CD4-positive, alpha-beta T cell treated with Interleukin-10 for 1 hour (primary cell): ENCODE measurements at regions not wholly inside any gene's neighbourhood (a gene's known extent, or its start where the extent isn't known, plus 50 kb on each side); places are given as distances from the start of the nearest gene placed in this dataset.
"Not testable (repeated sequence)": the region's sequence is repeated elsewhere in the genome, so short reads cannot be mapped to it uniquely, and the experiment has no call there.

Experiments used
- DNase-seq: peaks from one replicate; pipeline ENCODE4 v3.0.0-alpha.2; 2020

DNA sequence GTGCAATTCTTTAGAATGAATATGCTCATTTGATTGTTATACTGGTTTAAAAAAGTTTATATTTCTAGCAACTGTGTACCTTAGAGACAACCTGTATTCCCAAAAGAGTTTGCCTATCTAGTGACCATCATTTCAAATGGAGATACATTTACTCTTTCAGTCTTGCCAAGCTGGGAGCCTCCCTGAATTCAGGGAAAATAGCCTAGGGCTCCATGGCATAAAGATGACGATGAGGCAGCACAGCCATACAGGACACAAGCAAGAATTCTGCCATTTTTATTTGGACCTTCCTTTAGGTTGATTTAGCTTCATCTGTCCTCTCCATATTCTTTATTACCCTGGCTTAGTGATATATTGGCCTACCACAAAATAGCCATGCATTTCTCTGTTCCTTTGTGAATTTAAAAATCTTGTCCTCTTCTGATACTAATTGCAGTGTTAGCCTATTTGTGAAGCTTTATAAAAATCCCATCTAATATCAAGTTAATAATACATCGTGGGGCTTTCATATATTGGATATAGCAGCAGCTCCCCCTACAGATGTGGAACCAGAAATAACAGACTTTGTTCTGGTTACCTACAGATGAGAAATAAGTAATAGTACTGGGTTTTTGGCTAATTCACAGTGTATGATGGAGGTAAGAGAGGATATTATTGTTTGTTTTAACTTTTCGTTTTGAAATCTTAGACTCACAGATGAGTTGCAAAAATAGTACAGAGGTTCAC lies 1661.9 kb upstream of the PIK3C3 start:
- DNase-seq: no peak

DNA sequence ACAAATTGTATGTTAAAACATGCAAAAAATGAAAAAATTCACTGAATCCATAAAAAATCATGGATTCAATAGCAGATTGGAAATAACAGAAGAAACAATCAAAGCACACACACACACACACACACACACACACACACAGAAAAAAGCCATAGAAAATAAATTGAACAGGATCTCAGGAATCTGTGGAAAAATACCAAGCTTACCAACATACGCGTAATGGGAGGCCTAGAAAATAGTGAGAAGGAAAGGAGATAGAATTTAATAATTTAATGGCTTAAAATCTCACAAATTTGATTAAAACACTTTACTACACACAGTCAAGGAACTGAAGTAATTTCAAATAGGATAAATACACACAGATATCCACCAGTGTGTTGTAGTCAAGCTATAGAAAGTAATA lies 1671.5 kb upstream of the PIK3C3 start:
- no peak for DNase-seq

DNA sequence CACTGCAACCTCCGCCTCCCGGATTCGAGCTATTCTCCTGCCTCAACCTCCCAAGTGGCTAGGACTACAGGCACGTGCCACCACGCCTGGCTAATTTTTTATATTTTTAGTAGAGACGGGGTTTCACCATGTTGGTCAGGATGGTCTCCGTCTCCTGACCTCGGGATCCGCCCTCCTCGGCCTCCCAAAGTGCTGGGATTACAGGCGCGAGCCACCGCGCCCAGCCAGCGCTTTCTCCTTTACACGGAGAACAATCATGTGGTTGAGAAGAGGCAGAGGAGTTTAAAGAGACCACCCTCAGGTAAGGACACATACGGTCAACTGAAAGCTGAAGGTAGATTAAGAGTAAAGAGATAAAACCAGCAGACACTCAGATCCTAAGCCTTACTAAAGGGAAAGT lies 1673.7 kb upstream of the PIK3C3 start:
- DNase-seq: not testable (repeated sequence)

DNA sequence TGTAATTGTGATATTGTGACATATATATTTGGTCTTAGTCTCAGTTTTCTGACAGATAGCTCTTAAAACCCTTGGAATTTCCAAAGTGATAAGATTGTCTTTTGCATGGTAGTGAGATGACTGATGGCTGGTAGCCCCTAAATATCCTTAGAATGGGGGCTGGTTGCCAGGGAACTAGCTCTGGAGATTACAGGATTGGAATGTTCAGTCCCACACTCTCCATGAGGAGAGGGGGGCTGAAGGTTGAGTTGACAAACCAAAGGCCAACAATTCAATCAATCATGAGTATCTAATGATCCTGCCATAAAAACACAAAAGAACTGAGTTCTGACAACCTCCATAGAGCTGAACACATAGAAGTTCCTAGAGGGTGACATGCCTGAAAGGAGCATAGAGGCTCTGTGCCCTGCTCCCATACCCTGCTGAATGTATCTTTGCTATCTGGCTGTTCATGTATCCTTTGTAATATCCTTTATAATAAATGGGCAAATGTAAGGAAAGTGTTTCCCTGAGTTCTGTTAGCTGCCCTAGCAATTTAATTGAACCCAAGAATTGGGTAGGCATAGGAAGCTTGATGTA lies 1680.3 kb upstream of the PIK3C3 start:
- no peak for DNase-seq

DNA sequence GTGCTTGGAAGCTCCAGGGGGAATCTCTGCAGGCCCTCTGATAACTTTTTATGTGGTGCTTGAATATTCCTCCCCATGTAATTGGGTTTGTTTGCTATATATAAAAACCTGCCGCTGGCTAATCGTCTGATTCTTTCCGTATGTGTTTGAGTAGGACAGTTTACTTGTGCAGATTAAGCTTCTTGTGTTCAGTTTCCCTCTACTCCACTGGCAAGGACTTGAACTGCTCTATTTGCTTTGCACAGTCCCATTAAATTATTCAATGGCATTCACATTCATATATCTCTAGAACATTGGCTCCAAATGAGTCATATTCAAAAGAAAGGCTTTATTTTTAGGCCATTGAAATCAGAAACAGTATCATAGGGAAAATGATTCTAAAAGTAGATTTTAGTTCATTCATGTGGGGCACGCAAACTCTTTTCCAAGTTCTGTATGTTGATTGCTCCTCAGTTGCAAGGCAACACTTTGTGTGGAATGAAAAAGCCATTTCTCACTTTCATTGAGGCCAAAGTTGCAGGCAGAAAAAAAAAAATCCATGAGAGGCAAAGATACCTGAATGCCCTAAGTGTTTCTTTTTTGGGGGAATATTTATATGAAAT lies 1682.3 kb upstream of the PIK3C3 start:
- no peak for DNase-seq

DNA sequence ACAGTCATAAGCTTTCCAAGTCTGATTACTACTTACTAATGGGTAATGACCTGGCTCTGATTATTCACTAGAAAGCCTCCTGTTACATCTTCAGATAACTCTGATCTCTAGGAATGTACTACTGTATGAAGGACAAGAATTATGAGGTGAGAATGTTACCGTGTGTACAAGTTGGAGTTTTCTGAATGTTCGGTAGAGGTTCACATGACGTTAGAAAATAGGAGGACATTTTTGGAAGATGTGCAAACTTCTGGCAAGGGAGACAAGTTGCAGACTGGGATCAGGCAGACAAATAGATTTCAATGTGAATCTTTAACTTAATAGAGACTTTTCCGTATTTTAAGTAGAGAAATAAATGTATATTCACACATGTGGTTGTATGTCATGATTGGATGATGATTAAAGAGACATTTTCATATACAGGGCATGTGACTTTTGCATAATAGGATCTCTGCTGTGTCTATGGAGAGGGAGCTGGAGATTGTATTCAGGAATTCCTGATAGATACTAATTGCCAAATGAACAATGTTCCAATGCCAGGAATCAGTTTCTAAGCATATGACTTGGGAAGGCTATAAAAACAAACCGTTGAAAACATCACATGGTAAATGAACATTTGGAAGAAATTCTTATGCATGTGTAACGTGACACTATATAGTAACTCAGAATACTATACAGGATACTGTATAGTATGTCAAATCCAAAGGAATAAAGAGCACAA lies 1695.8 kb upstream of the PIK3C3 start:
- DNase-seq: no peak

DNA sequence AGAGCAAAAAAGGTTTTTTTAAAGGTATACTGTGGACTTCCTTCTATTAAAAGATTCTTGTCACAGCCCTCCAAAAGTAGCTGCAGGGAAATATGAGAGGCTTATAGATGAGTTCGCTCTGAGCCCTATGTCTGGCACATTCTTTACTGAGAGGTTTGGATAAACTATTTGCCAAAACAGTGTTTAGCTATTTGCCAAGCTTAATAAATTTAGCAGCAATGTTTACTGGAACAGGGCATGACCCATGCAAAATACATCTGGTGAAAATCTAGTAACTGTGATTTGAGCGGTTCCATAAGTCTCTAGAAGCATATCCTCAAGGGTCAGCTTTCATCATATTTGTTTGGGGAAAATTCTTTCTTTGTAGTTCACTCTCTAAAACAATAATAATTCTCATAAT lies 1696.7 kb upstream of the PIK3C3 start:
- DNase-seq: no peak

DNA sequence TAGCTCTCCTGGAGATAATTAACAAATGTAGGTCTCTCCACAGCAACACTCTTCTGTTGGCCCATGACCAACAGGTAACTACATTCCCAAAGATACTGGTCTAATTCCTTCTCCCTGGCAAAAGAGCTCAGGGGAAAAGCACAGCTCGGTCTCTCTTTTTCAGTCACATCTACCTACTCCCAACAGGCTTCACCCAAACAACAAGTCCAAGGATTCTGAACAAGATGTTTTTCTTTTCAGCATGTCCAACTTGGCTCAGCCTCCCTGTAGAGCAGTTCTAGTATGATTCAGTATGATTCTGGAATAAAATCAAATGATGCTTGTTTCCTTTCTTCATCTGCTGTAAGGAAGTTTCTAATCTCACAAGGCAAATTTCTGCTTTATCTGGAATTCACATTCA lies 1704.8 kb upstream of the PIK3C3 start:
- no peak for DNase-seq

DNA sequence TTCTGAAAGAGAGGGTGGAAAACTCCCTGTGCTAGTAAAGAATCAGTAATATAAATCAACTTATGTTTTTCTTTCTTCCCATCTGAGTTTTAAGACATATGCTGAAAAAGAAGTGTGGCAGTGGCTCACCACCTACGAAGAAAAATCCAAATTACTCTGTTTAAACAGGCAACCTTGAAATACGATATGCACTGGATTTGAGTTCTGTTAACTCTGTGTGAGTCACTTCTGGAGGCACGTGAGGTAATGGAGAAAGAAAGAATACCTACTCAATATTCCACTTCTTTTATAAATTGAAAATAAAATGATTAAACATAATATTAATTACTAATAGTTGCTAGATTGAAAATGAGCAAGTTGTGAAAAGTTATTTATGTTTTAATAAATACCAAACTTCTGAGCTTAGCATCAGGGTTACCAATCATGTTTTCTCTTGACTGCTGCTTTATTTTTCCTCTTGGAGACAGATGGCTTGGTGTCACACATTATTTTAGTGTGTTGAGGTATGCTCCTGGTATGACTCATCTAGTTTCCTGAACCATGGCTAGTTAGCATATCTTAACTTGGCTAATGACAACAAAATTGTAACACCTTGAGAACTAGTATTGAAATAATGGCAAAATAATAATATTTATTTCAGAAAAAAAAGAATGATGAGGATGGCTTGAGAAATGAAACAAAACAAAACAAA lies 1705.5 kb upstream of the PIK3C3 start:
- DNase-seq: no peak

DNA sequence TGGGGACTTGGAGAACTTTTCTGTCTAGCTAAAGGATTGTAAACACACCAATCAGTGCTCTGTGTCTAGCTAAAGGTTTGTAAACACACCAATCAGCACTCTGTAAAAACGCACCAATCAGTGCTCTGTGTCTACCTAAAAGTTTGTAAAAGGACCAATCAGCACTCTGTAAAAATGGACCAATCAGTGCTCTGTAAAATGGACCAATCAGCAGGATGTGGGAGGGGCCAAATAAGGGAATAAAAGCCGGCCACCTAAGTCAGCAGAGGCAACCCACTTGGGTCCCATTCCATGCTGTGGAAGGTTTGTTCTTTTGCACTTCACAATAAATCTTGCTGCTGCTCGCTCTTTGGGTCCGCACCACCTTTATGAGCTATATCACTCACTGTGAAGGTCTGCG lies 1709.4 kb upstream of the PIK3C3 start:
- DNase-seq: not testable (repeated sequence)

DNA sequence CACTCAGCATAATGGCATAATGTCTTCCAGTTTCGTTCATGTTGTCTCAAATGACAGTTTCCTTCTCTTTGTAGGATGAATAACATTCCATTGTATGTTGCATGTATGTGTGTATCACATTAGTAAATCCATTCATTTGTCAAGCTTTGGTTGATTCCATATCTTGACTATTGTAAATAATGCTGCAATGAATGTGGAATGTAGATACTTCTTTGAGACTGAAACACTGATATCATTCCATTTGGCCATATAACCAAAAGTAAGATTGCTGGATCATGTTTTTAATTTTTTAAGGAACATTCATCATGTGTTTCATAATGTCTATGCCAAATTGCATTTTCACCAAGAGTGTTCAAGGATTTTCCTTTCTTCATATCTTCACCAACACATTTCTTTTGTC lies 1711.4 kb upstream of the PIK3C3 start:
- DNase-seq: no peak

DNA sequence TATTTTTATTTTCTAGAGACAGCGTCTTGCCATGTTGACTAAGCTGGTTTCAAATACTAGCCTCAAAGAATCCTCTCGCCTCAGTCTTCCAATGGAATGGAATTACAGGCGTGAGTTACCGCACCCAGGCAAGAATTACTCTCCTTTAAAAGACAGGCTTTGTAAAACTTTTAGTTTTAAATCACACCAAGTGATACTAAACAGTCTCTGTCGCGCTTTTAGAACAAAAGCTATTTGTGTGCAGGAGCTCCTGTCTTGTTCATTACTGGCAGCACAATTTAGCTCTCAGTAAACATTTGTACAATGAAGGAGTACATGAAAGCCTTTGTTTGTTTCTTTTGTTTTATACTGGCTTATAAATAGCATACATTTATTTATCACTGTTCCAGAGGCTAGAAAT lies 1719.2 kb upstream of the PIK3C3 start:
- no peak for DNase-seq

DNA sequence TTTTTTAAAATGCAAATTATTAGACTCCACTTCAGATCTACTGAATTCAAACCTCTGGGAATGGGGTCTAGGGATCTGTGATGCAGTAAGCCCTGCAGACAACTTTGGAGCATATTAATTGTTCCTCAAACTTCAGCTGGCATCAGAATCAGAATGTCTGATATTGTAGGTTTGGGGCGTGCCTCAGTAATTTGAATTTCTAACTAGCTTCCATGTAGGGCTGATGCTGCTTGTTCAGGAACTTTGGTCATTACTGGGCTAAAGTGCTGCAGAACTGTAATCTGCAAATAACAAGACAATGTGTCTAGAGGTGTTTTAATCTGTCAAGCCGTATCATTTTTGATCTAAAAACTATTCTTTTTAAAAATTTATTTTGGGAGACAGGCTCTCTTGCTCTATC lies 1719.7 kb upstream of the PIK3C3 start:
- DNase-seq: no peak

DNA sequence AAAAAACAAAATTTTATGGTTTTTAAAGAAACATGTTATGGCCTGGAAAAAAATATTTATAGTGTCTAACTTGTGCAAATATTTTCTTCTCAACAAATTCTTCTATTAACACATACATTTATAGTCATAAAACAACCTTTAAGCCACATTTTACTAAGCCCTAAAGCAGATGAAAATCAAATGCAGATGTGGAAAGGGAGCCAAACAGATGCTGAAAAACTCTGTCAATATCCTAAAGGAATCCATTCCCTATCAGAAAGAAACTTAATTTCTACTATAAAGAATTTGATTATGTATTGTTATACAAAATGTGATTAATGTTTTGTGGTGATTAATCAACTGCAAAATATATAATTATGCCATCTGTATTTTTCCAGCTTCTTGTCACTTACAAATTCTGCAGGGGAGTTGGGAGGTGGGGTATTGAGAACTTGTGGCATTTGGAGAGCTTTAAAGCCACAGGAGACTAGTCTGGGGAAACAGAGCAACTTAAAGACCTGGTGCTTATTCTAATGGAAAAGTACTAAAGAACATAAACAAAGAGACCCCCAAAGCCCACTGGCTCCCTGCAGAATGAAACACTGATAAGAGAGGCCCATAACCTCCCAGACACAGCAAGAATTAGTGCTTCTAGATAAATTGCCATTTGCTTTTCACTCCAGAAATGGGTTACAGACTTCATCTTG lies 1721.0 kb upstream of the PIK3C3 start:
- no peak for DNase-seq

DNA sequence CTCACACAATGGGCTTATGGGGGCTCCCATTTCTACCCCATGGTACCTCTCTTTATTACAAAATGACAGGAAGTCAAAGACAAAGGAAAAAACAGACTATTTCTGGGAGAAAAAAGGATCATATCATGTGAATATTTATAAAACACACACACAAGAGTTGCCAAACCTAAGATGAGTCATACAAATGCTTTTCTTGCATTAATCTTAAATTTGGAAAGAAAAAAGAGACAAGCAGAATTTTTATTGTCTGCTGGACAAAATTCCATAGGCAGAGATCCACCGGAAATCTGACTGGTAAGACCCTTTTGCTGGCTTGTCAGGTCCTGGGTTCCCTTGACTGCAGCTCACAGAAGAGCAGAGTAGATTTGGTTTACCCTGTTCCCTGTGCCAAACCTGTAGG lies 1732.3 kb upstream of the PIK3C3 start:
- DNase-seq: no peak

DNA sequence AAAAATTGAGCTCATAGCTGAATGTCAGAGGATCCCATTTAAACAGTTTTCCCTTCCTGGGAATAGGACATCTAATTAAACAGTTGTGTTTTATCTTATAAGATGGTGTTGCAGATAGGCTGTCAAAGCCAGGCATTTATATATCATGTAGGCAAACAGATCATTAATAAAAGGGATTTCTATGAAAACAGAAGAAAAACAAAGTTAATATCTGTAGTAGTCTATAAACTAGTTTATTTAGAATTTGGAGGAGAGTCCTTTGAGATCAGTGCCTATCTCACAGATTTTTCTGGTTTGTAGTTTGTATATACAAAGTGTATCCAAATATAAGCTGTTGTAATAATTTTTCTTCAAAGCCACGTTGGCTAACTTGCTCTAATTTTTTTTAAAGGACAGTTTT lies 1738.2 kb upstream of the PIK3C3 start:
- no peak for DNase-seq

DNA sequence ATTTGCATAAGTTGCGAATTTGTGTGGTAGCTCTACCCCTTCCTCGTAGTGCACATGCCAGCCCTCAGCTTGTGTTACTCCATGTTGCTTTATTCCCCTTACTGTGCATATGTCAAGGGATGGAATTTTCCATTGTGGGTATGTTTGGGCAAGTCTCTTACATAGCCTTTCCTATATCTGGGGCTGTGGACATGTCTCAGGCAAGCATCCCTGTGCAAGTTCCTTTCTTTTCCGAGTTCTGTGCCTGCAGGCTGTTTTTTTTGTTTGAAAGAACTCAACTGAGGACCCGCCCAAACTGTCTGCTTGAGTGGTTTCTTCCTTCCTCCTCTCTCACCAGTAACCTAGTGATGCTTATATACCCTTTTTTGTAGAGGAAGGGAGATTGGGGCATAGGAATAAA lies 1739.1 kb upstream of the PIK3C3 start:
- no peak for DNase-seq

DNA sequence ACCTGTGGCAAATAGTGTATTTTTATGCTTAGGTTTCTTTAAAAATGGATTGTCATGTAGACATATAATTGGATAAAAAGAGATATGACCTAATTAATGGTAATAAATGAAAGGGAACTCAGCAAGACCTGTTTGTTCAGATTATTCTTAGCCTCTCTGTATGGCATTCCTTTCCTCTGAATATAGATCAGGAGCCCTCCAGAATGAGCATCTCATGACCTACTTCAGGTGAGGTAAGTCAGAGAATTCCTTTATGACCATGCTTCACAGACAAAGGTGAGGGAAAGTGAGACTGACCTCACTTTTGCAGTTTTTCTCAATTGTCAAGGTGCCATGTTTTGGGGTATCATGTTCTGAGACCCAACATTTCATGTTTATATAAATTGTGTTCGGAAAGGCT lies 1744.3 kb upstream of the PIK3C3 start:
- DNase-seq: no peak

DNA sequence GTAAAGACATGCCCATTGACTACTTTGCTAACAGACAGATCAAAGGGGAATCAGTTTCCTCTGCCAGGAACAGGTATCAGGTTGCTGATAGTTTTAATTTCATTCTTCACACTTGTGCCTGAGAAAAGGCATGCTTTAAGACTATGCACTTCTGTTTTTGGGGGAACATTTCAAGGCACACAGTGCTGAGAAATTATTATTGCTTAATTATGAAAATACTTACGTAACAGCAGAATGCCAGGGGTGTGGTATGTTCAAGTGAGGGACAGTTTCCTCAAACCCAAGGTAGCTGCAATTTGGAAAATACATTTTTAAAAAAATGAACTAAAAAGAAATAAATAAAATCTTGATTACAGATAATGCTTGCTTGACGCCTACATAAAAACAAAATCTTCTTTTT lies 1746.1 kb upstream of the PIK3C3 start:
- DNase-seq: no peak

DNA sequence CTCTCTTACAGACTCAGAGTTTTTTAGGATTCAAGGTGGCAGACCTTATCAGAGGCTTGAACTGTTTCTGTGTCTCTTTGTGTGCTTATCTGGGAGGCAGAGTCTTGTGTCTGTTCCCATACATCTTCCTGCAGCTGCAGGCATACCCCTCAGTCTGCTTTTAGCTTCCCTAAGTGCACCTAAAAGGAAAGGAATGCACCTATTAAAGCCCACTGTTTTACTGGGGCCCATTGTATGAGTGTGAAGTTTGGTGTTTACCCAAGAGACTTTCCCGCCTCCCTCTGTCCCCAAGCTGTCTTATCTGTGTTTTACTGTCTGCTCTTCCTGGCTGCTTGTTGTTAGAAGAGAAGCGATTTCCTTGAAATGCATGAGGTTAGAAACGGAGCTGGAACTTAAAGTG lies 1757.3 kb upstream of the PIK3C3 start:
- no peak for DNase-seq

DNA sequence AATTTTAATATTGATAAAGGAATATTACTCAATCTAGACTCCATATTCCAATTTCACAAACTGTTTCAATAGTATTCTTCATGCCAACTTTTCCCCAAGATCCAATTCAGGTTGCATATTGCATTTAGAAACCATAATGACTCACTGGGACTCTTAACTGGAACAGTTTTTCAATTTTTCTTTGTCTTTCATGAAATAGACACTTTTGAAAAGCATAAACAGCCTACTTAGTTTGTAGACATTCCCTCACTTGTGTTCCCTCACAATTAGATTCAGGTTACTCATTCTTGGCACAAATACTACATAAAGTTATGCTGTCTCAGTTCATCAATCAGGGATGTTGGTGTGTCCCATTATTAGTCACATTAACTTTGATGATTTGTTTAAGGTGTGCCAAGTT lies 1768.4 kb upstream of the PIK3C3 start:
- DNase-seq: no peak

DNA sequence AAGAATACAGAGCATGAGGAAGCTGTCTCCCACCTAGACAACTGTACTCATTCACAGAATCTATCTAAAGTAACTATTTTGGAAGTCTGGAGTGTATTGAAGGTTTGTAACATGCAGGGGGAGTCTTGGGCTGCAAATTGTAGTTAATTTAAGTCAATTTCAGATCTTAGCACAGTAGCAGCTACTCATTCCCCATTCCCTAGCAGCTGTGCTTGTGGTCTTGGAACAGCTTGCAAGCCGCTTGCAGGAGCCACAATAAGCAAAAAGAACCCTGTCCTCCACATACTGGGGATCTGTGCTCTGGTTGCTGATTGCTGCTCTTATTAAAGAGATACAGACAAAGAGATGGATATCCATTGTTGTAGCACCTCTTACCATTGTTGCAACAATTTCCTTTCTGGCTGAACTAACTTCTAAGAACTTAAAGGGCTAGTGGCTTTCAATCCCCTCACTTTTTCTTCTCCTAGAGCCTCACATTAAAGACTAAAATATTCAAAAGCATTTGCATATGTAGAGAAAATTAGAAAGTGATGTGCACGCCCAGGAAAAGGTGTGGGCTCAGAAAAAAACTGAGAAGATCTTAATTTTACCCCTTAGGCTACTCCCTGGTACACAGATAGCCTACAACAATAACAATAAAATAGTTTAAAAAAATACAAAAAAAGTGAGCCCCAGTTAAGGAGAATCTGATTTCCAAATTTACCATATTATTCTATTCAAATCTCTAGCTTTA lies 1775.1 kb upstream of the PIK3C3 start:
- no peak for DNase-seq
